Prostate gland (tissue), 2 donors: ENCODE measurements at regions not wholly inside any gene's neighbourhood (a gene's known extent, or its start where the extent isn't known, plus 50 kb on each side); places are given as distances from the start of the nearest gene placed in this dataset.

Experiments
- DNase-seq: peaks from one replicate; pipeline ENCODE4 v3.0.0-alpha.2; 2019; ENCODE audit warnings: low spot score
- H3K27ac ChIP-seq, 2 donors: fragments of 200-600 bp; sonication (generic); 2 replicates each; pipeline ENCODE4 v1.5.1; 2017 to 2019
- H3K27me3 ChIP-seq: fragments of 200-600 bp; sonication (generic); replicated peaks from 2 replicates; pipeline ENCODE4 v1.5.1; 2019; ENCODE audit not compliant: insufficient read depth
- H3K36me3 ChIP-seq, 2 donors: fragments of 200-600 bp; sonication (generic); 1 replicate in 1 of 2; 2 replicates in 1 of 2; pipeline versions ENCODE4 v1.5.1 to v1.8.1; 2017 to 2019
- H3K4me1 ChIP-seq: fragments of 200-600 bp; sonication (generic); replicated peaks from 2 replicates; pipeline ENCODE4 v1.5.1; 2019
- H3K4me3 ChIP-seq, 2 donors: fragments of 200-600 bp; sonication (generic); 2 replicates each; pipeline ENCODE4 v1.5.1; 2017 to 2019
- H3K9me3 ChIP-seq: fragments of 200-600 bp; sonication (generic); 2 replicates; pipeline ENCODE4 v1.5.1; 2017
- POLR2A ChIP-seq: fragments of 450-650 bp; IDR thresholded peaks from one replicate; pipeline ENCODE4 v1.6.1; 2016; ENCODE audit warnings: antibody characterized with exemption, mild to moderate bottlenecking
- POLR2AphosphoS5 ChIP-seq: sonication (generic); formaldehyde crosslinking; IDR thresholded peaks from one replicate; pipeline ENCODE4 v1.6.1; 2017; ENCODE audit warnings: antibody characterized with exemption
- WGBS: methylation state at CpG from one replicate; pipeline ENCODE4 v1.1.5; 2018; 5-methylcytosine and 5-hydroxymethylcytosine counted together
- intact Hi-C: fragments of 100-400 bp; cut with DNase I; formaldehyde crosslinking; loops from one replicate; pipeline ENCODE4 v1.14.2; 2022
- TF ChIP-seq, protein P1 (sequence below), 4 experiments: fragments of 200-600 bp in 2 of 4; fragments of 450-650 bp in 2 of 4; sonication (generic) in 2 of 4; IDR thresholded peaks; 1 replicate in 3 of 4; 2 replicates in 1 of 4; pipeline ENCODE4 v1.5.1; 2016 to 2019; ENCODE audit warnings: antibody characterized with exemption in 4 of 4, mild to moderate bottlenecking in 2 of 4, moderate library complexity in 2 of 4

DNA sequence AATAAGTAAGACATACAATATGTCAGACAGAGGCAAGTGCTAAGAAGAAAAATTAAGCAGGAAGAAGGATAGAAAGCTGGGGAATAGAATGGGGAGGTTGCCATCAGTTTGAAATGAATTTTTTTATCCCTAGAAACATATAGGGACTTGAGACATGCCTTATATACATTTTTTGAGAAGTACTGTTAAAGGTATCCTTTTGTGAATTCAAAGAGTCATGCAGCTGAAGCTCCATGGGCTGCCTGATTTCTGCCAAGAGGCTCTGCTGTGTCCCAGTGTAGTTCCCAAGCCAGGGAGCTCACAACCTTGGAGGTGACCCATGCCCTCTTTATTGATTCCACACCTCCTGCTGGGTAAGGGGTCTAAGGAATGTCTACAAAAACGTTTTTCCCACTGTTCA lies 564.6 kb upstream of the DIPK2B start:
- WGBS, result 18% methylated on average over 1 of the region's 1 CpG
- H3K27ac ChIP-seq, result no peak overlapping the region
- H3K4me1 ChIP-seq, result no peaks in the 10 kb centered on the region
- H3K4me3 ChIP-seq, result no peak overlapping the region
- no peak for DNase-seq
- TF ChIP-seq, protein P1, sequence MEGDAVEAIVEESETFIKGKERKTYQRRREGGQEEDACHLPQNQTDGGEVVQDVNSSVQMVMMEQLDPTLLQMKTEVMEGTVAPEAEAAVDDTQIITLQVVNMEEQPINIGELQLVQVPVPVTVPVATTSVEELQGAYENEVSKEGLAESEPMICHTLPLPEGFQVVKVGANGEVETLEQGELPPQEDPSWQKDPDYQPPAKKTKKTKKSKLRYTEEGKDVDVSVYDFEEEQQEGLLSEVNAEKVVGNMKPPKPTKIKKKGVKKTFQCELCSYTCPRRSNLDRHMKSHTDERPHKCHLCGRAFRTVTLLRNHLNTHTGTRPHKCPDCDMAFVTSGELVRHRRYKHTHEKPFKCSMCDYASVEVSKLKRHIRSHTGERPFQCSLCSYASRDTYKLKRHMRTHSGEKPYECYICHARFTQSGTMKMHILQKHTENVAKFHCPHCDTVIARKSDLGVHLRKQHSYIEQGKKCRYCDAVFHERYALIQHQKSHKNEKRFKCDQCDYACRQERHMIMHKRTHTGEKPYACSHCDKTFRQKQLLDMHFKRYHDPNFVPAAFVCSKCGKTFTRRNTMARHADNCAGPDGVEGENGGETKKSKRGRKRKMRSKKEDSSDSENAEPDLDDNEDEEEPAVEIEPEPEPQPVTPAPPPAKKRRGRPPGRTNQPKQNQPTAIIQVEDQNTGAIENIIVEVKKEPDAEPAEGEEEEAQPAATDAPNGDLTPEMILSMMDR (IDR thresholded peaks at IDR 0.05), result no peak
- TF ChIP-seq POLR2AphosphoS5, result no peak
- no peak for TF ChIP-seq POLR2A
- intact Hi-C loops, result no loop called here
- H3K9me3 ChIP-seq, result no peaks in the 10 kb centered on the region
- H3K27me3 ChIP-seq, result no peaks in the 10 kb centered on the region
- H3K36me3 ChIP-seq, result no peaks in the 10 kb centered on the region

GRCh38 chrX:45762699-45763647 lies 562.3 kb upstream of the DIPK2B start:
- intact Hi-C loops, result no loop called here
- Histone ChIP-seq H3K27ac (no peak overlapping the region), H3K4me3 (no peak overlapping the region)

GRCh38 chrX:45761920-45762319 lies 561.2 kb upstream of the DIPK2B start:
- H3K27ac ChIP-seq, result no peak overlapping the region
- 21% methylated on average over 4 of the region's 4 CpGs for WGBS
- DNase-seq, result no peak

More at GRCh38 chrX:45762699-45763647, 562.3 kb upstream of the DIPK2B start:
- no peaks in the 10 kb centered on the region for H3K36me3 ChIP-seq
- H3K4me1 ChIP-seq, result no peaks in the 10 kb centered on the region
- H3K9me3 ChIP-seq, result no peaks in the 10 kb centered on the region
- DNase-seq, result no peak
- TF ChIP-seq POLR2AphosphoS5 (no peak), POLR2A (no peak)
- 61% methylated on average over 6 of the region's 6 CpGs for WGBS
- no peaks in the 10 kb centered on the region for H3K27me3 ChIP-seq

GRCh38 chrX:45760187-45760742 lies 559.6 kb upstream of the DIPK2B start:
- no peak for DNase-seq
- TF ChIP-seq, protein P1 (IDR thresholded peaks at IDR 0.05), result no peak
- no peak for TF ChIP-seq POLR2A
- no peak for TF ChIP-seq POLR2AphosphoS5
- 37% methylated on average over 10 of the region's 10 CpGs for WGBS
- no peak overlapping the region for H3K27ac ChIP-seq
- no peaks in the 10 kb centered on the region for H3K9me3 ChIP-seq
- no peak overlapping the region for H3K4me3 ChIP-seq
- H3K27me3 ChIP-seq, result no peaks in the 10 kb centered on the region
- H3K4me1 ChIP-seq, result no peaks in the 10 kb centered on the region
- intact Hi-C loops, result no loop called here
- no peaks in the 10 kb centered on the region for H3K36me3 ChIP-seq

More at GRCh38 chrX:45761920-45762319, 561.2 kb upstream of the DIPK2B start:
- TF ChIP-seq POLR2AphosphoS5, result no peak
- H3K27me3 ChIP-seq, result no peaks in the 10 kb centered on the region
- no peaks in the 10 kb centered on the region for H3K36me3 ChIP-seq
- no peaks in the 10 kb centered on the region for H3K4me1 ChIP-seq
- H3K4me3 ChIP-seq, result no peak overlapping the region
- intact Hi-C loops, result no loop called here
- H3K9me3 ChIP-seq, result no peaks in the 10 kb centered on the region

DNA sequence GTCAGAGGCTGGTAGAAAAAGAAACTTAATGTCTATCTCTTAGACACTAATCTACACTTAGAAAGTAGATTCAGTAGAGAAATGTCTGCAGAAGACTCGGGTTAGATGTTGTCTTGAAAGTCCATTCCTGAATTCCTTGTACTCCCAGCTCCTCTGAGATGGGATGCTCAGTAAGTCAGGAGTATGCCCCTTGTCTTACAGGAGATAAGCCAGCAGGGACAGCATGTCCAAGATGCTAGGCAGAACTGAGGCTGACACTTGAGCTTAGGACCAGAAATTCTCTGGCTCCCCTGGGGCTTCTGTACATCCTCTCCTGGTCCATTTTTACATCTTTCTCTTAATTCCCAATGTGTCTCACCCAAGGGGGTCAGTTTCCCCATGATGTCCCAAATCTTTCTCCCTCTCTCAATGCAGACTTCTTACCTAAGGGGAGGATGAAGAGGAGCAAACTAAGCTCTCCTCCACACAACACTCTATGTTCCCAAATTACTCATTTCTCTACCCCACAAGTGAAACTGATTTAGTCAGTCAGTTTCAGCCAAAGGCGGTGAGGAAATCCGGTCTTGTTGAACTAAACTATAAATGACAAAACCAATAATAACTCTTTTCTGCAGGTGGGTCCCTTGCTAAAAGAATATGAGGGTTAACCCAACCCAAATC lies 558.2 kb upstream of the DIPK2B start:
- 48% methylated on average over 3 of the region's 3 CpGs for WGBS
- no peak overlapping the region for H3K27ac ChIP-seq
- no peaks in the 10 kb centered on the region for H3K4me1 ChIP-seq
- H3K27me3 ChIP-seq, result no peaks in the 10 kb centered on the region
- no peaks in the 10 kb centered on the region for H3K9me3 ChIP-seq
- no peak overlapping the region for H3K4me3 ChIP-seq
- no peak for DNase-seq
- H3K36me3 ChIP-seq, result no peaks in the 10 kb centered on the region
- no peak for TF ChIP-seq POLR2AphosphoS5
- intact Hi-C loops, result no loop called here

GRCh38 chrX:45758319-45758718 lies 557.6 kb upstream of the DIPK2B start:
- H3K9me3 ChIP-seq, result no peaks in the 10 kb centered on the region
- H3K27me3 ChIP-seq, result no peaks in the 10 kb centered on the region
- H3K36me3 ChIP-seq, result no peaks in the 10 kb centered on the region
- WGBS, result 66% methylated on average over 7 of the region's 7 CpGs
- TF ChIP-seq POLR2A (no peak), POLR2AphosphoS5 (no peak)
- TF ChIP-seq, protein P1 (IDR thresholded peaks at IDR 0.05), result no peak
- no peak overlapping the region for H3K27ac ChIP-seq
- intact Hi-C loops, result no loop called here
- no peak overlapping the region for H3K4me3 ChIP-seq
- DNase-seq, result no peak
- H3K4me1 ChIP-seq, result no peaks in the 10 kb centered on the region
